Prostate gland (tissue), 2 donors: ENCODE measurements at regions not wholly inside any gene's neighbourhood (a gene's known extent, or its start where the extent isn't known, plus 50 kb on each side); places are given as distances from the start of the nearest gene placed in this dataset.
"Not testable (repeated sequence)": the region's sequence is repeated elsewhere in the genome, so short reads cannot be mapped to it uniquely, and the experiment has no call there.

Experiments used
- DNase-seq: peaks from one replicate; pipeline ENCODE4 v3.0.0-alpha.2; 2019; ENCODE audit warnings: low spot score
- H3K27ac ChIP-seq, 2 donors: fragments of 200-600 bp; sonication (generic); 2 replicates each; pipeline ENCODE4 v1.5.1; 2017 to 2019
- H3K27me3 ChIP-seq: fragments of 200-600 bp; sonication (generic); replicated peaks from 2 replicates; pipeline ENCODE4 v1.5.1; 2019; ENCODE audit not compliant: insufficient read depth
- H3K36me3 ChIP-seq, 2 donors: fragments of 200-600 bp; sonication (generic); 1 replicate in 1 of 2; 2 replicates in 1 of 2; pipeline versions ENCODE4 v1.5.1 to v1.8.1; 2017 to 2019
- H3K4me1 ChIP-seq: fragments of 200-600 bp; sonication (generic); replicated peaks from 2 replicates; pipeline ENCODE4 v1.5.1; 2019
- H3K4me3 ChIP-seq, 2 donors: fragments of 200-600 bp; sonication (generic); 2 replicates each; pipeline ENCODE4 v1.5.1; 2017 to 2019
- H3K9me3 ChIP-seq: fragments of 200-600 bp; sonication (generic); 2 replicates; pipeline ENCODE4 v1.5.1; 2017
- WGBS: methylation state at CpG from one replicate; pipeline ENCODE4 v1.1.5; 2018; 5-methylcytosine and 5-hydroxymethylcytosine counted together
- intact Hi-C: fragments of 100-400 bp; cut with DNase I; formaldehyde crosslinking; loops from one replicate; pipeline ENCODE4 v1.14.2; 2022

GRCh38 chr9:42802716-42803115, 619.3 kb downstream of the SPATA31A6 start:
- H3K36me3 ChIP-seq, H3K27me3 ChIP-seq, DNase-seq, H3K27ac ChIP-seq, H3K4me3 ChIP-seq, H3K4me1 ChIP-seq, H3K9me3 ChIP-seq, intact Hi-C loops: not testable (repeated sequence)
- 76% methylated on average over 4 of the region's 4 CpGs for WGBS

- WGBS = 31% methylated on average over 17 of the region's 25 CpGs
- H3K27me3 ChIP-seq, H3K36me3 ChIP-seq, H3K9me3 ChIP-seq, intact Hi-C loops, H3K27ac ChIP-seq, H3K4me3 ChIP-seq, H3K4me1 ChIP-seq, DNase-seq: not testable (repeated sequence)
These were observed 623.2 kb downstream of the SPATA31A6 start for GRCh38 chr9:42806674-42807073.

GRCh38 chr9:42821468-42821867, 638.0 kb downstream of the SPATA31A6 start:
- H3K27ac ChIP-seq, intact Hi-C loops, H3K36me3 ChIP-seq, H3K27me3 ChIP-seq, H3K4me1 ChIP-seq, H3K4me3 ChIP-seq, H3K9me3 ChIP-seq, DNase-seq: not testable (repeated sequence)
- WGBS = no CpG with 5 or more reads among the region's 1 CpG

- H3K4me3 ChIP-seq = not testable (repeated sequence)
These were observed 664.7 kb downstream of the SPATA31A6 start for GRCh38 chr9:42848156-42848555.

GRCh38 chr9:42850896-42851693, 667.6 kb downstream of the SPATA31A6 start:
- H3K27ac ChIP-seq, H3K27me3 ChIP-seq, DNase-seq, H3K36me3 ChIP-seq, H3K9me3 ChIP-seq, H3K4me1 ChIP-seq, intact Hi-C loops, H3K4me3 ChIP-seq: not testable (repeated sequence)
- 48% methylated on average over 20 of the region's 48 CpGs for WGBS

More at GRCh38 chr9:42848156-42848555, 664.7 kb downstream of the SPATA31A6 start:
- H3K36me3 ChIP-seq, H3K4me1 ChIP-seq, DNase-seq, H3K27ac ChIP-seq, H3K9me3 ChIP-seq, H3K27me3 ChIP-seq, intact Hi-C loops: not testable (repeated sequence)
- WGBS = no CpG with 5 or more reads among the region's 3 CpGs

- WGBS = 10% methylated on average over 4 of the region's 23 CpGs
- H3K27me3 ChIP-seq, H3K4me3 ChIP-seq, H3K36me3 ChIP-seq, H3K9me3 ChIP-seq, H3K27ac ChIP-seq, intact Hi-C loops, H3K4me1 ChIP-seq, DNase-seq: not testable (repeated sequence)
These were observed 668.2 kb downstream of the SPATA31A6 start for GRCh38 chr9:42851701-42852100.

- H3K4me3 ChIP-seq, H3K9me3 ChIP-seq, H3K36me3 ChIP-seq, intact Hi-C loops, H3K27ac ChIP-seq, H3K27me3 ChIP-seq, H3K4me1 ChIP-seq, DNase-seq: not testable (repeated sequence)
- 2% methylated on average over 52 of the region's 66 CpGs for WGBS
These were observed 668.9 kb downstream of the SPATA31A6 start for GRCh38 chr9:42852133-42852930.

- DNase-seq, H3K27ac ChIP-seq, intact Hi-C loops, H3K4me3 ChIP-seq, H3K36me3 ChIP-seq, H3K27me3 ChIP-seq, H3K9me3 ChIP-seq, H3K4me1 ChIP-seq: not testable (repeated sequence)
- 35% methylated on average over 1 of the region's 1 CpG for WGBS
These were observed 676.7 kb downstream of the SPATA31A6 start for GRCh38 chr9:42860133-42860532.

GRCh38 chr9:42862465-42862864, 679.0 kb downstream of the SPATA31A6 start:
- H3K4me1 ChIP-seq, H3K36me3 ChIP-seq, H3K27ac ChIP-seq, intact Hi-C loops, DNase-seq, H3K27me3 ChIP-seq, H3K9me3 ChIP-seq, H3K4me3 ChIP-seq: not testable (repeated sequence)
- WGBS = 85% methylated on average over 1 of the region's 1 CpG
